GM23338 (cell line): ENCODE measurements at regions not wholly inside any gene's neighbourhood (a gene's known extent, or its start where the extent isn't known, plus 50 kb on each side); places are given as distances from the start of the nearest gene placed in this dataset.

Experiments used
- ATAC-seq: fragments of 200-7000 bp; cut with Tn5 transposase; 3 replicates; pipeline ENCODE4 v1.9.1; 2020
- DNase-seq: peaks from one replicate; pipeline ENCODE4 v3.0.0-alpha.2; 2015; ENCODE audit warnings: low spot score
- H2AFZ ChIP-seq: fragments of 200-600 bp; sonication (generic); 2 replicates; pipeline ENCODE4 v1.8.0; 2016; ENCODE audit warnings: antibody characterized with exemption, mild to moderate bottlenecking, moderate library complexity
- H3F3A ChIP-seq: fragments of 200-600 bp; sonication (generic); replicated peaks from 2 replicates; pipeline ENCODE4 v1.8.0; 2017; ENCODE audit warnings: antibody characterized with exemption, mixed run types, low read depth
- H3K27ac ChIP-seq: fragments of 200-600 bp; sonication (generic); 2 replicates; pipeline ENCODE4 v1.6.1; 2016; ENCODE audit warnings: low read depth
- H3K27me3 ChIP-seq: fragments of 200-600 bp; sonication (generic); 2 replicates; pipeline ENCODE4 v1.8.0; 2016; ENCODE audit warnings: mild to moderate bottlenecking, mixed run types, moderate library complexity; ENCODE audit not compliant: insufficient read depth
- H3K36me3 ChIP-seq: fragments of 200-600 bp; sonication (generic); 2 replicates; pipeline ENCODE4 v1.8.0; 2016; ENCODE audit warnings: mild to moderate bottlenecking; ENCODE audit not compliant: insufficient read depth
- H3K4me1 ChIP-seq: fragments of 200-600 bp; sonication (generic); 2 replicates; pipeline ENCODE4 v1.8.0; 2016; ENCODE audit warnings: mild to moderate bottlenecking, moderate library complexity; ENCODE audit not compliant: insufficient read depth
- H3K4me2 ChIP-seq: fragments of 200-600 bp; sonication (generic); 2 replicates; pipeline ENCODE4 v1.7.1; 2017; ENCODE audit warnings: mixed run types
- H3K4me3 ChIP-seq: fragments of 200-600 bp; sonication (generic); 2 replicates; pipeline ENCODE4 v1.6.1; 2016; ENCODE audit warnings: mixed run types
- H3K79me2 ChIP-seq: fragments of 200-600 bp; sonication (generic); replicated peaks from 2 replicates; pipeline ENCODE4 v1.8.0; 2017; ENCODE audit warnings: mild to moderate bottlenecking; ENCODE audit not compliant: insufficient read depth
- H3K9me2 ChIP-seq: fragments of 200-600 bp; sonication (generic); 2 replicates; pipeline ENCODE4 v1.8.0; 2017; ENCODE audit not compliant: insufficient read depth
- H4K20me1 ChIP-seq: fragments of 200-600 bp; sonication (generic); replicated peaks from 2 replicates; pipeline ENCODE4 v1.8.0; 2017; ENCODE audit warnings: mild to moderate bottlenecking; ENCODE audit not compliant: insufficient read depth
- H3K27ac Mint-ChIP-seq: 2 replicates; pipeline ENCODE4 v1.8.0; 2020; ENCODE audit warnings: inconsistent platforms, mild to moderate bottlenecking, moderate library complexity, mixed read lengths
- H3K27me3 Mint-ChIP-seq: 3 replicates; pipeline ENCODE4 v1.8.0; 2022; ENCODE audit warnings: low read depth, mild to moderate bottlenecking, moderate library complexity, mixed read lengths, inconsistent platforms; ENCODE audit not compliant: insufficient read depth, poor library complexity
- H3K36me3 Mint-ChIP-seq: 3 replicates; pipeline ENCODE4 v1.8.0; 2021; ENCODE audit warnings: low read depth, mild to moderate bottlenecking, inconsistent platforms, moderate library complexity, mixed read lengths
- H3K4me1 Mint-ChIP-seq: 3 replicates; pipeline ENCODE4 v1.8.0; 2020; ENCODE audit warnings: mild to moderate bottlenecking, inconsistent platforms, mixed read lengths
- H3K4me3 Mint-ChIP-seq: 3 replicates; pipeline ENCODE4 v1.8.0; 2021; ENCODE audit warnings: moderate library complexity, mild to moderate bottlenecking, inconsistent platforms, mixed read lengths
- H3K9me3 Mint-ChIP-seq: 3 replicates; pipeline ENCODE4 v1.8.0; 2020; ENCODE audit warnings: moderate library complexity, mild to moderate bottlenecking, inconsistent platforms, mixed read lengths
- CREB1 ChIP-seq: fragments of 250-450 bp; sonication (Bioruptor Pico); IDR thresholded peaks from 2 replicates; pipeline ENCODE4 v1.5.0; 2020; ENCODE audit warnings: low read depth, mild to moderate bottlenecking, moderate library complexity
- CTCF ChIP-seq, 2 experiments: fragments of 200-600 bp in 1 of 2; sonication (generic) in 1 of 2; conservative IDR thresholded peaks; 2 replicates each; pipeline versions ENCODE4 v1.5.1 to v1.6.1; 2016 to 2017; ENCODE audit warnings: antibody characterized with exemption in 2 of 2, low read depth in 2 of 2, mild to moderate bottlenecking in 2 of 2, moderate library complexity in 1 of 2
- EZH2 ChIP-seq: fragments of 200-600 bp; sonication (generic); IDR thresholded peaks from one replicate; pipeline ENCODE4 v1.8.0; 2017; ENCODE audit warnings: antibody characterized with exemption, mild to moderate bottlenecking, low read depth; ENCODE audit not compliant: unreplicated experiment
- EZH2phosphoT487 ChIP-seq: fragments of 200-600 bp; sonication (generic); IDR thresholded peaks from one replicate; pipeline ENCODE4 v1.8.1; 2018; ENCODE audit warnings: antibody characterized with exemption; ENCODE audit not compliant: unreplicated experiment
- JUNB ChIP-seq: IDR thresholded peaks from one replicate; pipeline ENCODE4 v1.6.1; 2016; ENCODE audit warnings: antibody characterized with exemption; ENCODE audit not compliant: unreplicated experiment
- NANOG ChIP-seq: IDR thresholded peaks from 2 replicates; pipeline ENCODE4 v1.6.1; 2016; ENCODE audit warnings: antibody characterized with exemption, borderline replicate concordance
- POLR2AphosphoS5 ChIP-seq: IDR thresholded peaks from 2 replicates; pipeline ENCODE4 v1.6.1; 2016; ENCODE audit warnings: antibody characterized with exemption, low read depth
- STAT1 ChIP-seq: IDR thresholded peaks from one replicate; pipeline ENCODE4 v1.6.1; 2016; ENCODE audit warnings: antibody characterized with exemption; ENCODE audit not compliant: unreplicated experiment
- ZNF114 ChIP-seq: fragments of 250-450 bp; sonication (Bioruptor Pico); IDR thresholded peaks from 2 replicates; pipeline ENCODE4 v1.5.0; 2020; ENCODE audit warnings: mild to moderate bottlenecking, moderate library complexity
- ZNF331 ChIP-seq: fragments of 250-450 bp; sonication (Bioruptor Pico); IDR thresholded peaks from 2 replicates; pipeline ENCODE4 v1.5.0; 2020; ENCODE audit warnings: low read depth, mild to moderate bottlenecking, moderate library complexity
- TF ChIP-seq, protein P1 (sequence below): IDR thresholded peaks from 2 replicates; pipeline ENCODE4 v1.6.1; 2016; ENCODE audit warnings: antibody characterized with exemption
- TF ChIP-seq, protein P2 (sequence below): IDR thresholded peaks from one replicate; pipeline ENCODE4 v1.6.1; 2018; ENCODE audit warnings: antibody characterized with exemption; ENCODE audit not compliant: unreplicated experiment
- TF ChIP-seq, protein P3 (sequence below): fragments of 250-450 bp; sonication (Bioruptor Pico); IDR thresholded peaks from 2 replicates; pipeline ENCODE4 v1.5.0; 2020; ENCODE audit warnings: mild to moderate bottlenecking, moderate library complexity

DNA sequence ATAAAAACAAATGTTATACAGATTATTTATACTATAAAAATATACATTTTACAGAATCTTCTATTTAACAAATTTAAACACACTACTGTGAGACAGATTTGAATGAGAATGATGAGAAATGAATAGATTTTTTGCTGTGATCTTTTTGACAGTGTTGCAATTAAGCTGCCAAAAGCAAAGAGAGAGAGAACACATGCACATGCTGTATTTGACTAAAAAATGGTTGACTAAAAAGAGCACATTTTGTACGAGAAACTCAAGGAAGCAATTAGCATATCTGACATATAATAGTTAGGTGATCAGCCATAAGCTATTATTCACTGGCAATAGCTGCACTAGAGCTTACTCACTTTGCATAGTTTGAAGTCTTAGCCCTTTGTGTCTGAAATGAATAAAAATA lies 115.8 kb downstream of the SYT10 start:
- Histone ChIP-seq H2AFZ (no peak overlapping the region), H3F3A (no peaks in the 10 kb centered on the region), H3K4me1 (no peaks in the 10 kb centered on the region), H3K36me3 (no peaks in the 10 kb centered on the region), H3K4me2 (no peak overlapping the region), H3K27ac (no peak overlapping the region), H3K4me3 (no peak overlapping the region), H3K9me2 (peaks cover 6% of the 10 kb centered on the region; the same call in 1 of the 2 replicates), H3K27me3 (no peaks in the 10 kb centered on the region), H3K79me2 (no peaks in the 10 kb centered on the region), H4K20me1 (no peaks in the 10 kb centered on the region)
- H3K4me3 Mint-ChIP-seq, result no peak overlapping the region
- H3K27ac Mint-ChIP-seq, result no peak overlapping the region
- TF ChIP-seq, protein P1, sequence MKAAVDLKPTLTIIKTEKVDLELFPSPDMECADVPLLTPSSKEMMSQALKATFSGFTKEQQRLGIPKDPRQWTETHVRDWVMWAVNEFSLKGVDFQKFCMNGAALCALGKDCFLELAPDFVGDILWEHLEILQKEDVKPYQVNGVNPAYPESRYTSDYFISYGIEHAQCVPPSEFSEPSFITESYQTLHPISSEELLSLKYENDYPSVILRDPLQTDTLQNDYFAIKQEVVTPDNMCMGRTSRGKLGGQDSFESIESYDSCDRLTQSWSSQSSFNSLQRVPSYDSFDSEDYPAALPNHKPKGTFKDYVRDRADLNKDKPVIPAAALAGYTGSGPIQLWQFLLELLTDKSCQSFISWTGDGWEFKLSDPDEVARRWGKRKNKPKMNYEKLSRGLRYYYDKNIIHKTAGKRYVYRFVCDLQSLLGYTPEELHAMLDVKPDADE, result no peak
- TF ChIP-seq CREB1 (no peak), EZH2phosphoT487 (no peak), CTCF (conservative IDR thresholded peaks at IDR 0.05; ENCODE audit: low read depth in 2 of 2) (no peak), JUNB (no peak), NANOG (no peak), STAT1 (no peak), EZH2 (no peak), POLR2AphosphoS5 (no peak), ZNF331 (no peak), ZNF114 (CRISPR knock-in tag) (no peak)
- TF ChIP-seq, protein P2, sequence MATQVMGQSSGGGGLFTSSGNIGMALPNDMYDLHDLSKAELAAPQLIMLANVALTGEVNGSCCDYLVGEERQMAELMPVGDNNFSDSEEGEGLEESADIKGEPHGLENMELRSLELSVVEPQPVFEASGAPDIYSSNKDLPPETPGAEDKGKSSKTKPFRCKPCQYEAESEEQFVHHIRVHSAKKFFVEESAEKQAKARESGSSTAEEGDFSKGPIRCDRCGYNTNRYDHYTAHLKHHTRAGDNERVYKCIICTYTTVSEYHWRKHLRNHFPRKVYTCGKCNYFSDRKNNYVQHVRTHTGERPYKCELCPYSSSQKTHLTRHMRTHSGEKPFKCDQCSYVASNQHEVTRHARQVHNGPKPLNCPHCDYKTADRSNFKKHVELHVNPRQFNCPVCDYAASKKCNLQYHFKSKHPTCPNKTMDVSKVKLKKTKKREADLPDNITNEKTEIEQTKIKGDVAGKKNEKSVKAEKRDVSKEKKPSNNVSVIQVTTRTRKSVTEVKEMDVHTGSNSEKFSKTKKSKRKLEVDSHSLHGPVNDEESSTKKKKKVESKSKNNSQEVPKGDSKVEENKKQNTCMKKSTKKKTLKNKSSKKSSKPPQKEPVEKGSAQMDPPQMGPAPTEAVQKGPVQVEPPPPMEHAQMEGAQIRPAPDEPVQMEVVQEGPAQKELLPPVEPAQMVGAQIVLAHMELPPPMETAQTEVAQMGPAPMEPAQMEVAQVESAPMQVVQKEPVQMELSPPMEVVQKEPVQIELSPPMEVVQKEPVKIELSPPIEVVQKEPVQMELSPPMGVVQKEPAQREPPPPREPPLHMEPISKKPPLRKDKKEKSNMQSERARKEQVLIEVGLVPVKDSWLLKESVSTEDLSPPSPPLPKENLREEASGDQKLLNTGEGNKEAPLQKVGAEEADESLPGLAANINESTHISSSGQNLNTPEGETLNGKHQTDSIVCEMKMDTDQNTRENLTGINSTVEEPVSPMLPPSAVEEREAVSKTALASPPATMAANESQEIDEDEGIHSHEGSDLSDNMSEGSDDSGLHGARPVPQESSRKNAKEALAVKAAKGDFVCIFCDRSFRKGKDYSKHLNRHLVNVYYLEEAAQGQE, result no peak
- TF ChIP-seq, protein P3, sequence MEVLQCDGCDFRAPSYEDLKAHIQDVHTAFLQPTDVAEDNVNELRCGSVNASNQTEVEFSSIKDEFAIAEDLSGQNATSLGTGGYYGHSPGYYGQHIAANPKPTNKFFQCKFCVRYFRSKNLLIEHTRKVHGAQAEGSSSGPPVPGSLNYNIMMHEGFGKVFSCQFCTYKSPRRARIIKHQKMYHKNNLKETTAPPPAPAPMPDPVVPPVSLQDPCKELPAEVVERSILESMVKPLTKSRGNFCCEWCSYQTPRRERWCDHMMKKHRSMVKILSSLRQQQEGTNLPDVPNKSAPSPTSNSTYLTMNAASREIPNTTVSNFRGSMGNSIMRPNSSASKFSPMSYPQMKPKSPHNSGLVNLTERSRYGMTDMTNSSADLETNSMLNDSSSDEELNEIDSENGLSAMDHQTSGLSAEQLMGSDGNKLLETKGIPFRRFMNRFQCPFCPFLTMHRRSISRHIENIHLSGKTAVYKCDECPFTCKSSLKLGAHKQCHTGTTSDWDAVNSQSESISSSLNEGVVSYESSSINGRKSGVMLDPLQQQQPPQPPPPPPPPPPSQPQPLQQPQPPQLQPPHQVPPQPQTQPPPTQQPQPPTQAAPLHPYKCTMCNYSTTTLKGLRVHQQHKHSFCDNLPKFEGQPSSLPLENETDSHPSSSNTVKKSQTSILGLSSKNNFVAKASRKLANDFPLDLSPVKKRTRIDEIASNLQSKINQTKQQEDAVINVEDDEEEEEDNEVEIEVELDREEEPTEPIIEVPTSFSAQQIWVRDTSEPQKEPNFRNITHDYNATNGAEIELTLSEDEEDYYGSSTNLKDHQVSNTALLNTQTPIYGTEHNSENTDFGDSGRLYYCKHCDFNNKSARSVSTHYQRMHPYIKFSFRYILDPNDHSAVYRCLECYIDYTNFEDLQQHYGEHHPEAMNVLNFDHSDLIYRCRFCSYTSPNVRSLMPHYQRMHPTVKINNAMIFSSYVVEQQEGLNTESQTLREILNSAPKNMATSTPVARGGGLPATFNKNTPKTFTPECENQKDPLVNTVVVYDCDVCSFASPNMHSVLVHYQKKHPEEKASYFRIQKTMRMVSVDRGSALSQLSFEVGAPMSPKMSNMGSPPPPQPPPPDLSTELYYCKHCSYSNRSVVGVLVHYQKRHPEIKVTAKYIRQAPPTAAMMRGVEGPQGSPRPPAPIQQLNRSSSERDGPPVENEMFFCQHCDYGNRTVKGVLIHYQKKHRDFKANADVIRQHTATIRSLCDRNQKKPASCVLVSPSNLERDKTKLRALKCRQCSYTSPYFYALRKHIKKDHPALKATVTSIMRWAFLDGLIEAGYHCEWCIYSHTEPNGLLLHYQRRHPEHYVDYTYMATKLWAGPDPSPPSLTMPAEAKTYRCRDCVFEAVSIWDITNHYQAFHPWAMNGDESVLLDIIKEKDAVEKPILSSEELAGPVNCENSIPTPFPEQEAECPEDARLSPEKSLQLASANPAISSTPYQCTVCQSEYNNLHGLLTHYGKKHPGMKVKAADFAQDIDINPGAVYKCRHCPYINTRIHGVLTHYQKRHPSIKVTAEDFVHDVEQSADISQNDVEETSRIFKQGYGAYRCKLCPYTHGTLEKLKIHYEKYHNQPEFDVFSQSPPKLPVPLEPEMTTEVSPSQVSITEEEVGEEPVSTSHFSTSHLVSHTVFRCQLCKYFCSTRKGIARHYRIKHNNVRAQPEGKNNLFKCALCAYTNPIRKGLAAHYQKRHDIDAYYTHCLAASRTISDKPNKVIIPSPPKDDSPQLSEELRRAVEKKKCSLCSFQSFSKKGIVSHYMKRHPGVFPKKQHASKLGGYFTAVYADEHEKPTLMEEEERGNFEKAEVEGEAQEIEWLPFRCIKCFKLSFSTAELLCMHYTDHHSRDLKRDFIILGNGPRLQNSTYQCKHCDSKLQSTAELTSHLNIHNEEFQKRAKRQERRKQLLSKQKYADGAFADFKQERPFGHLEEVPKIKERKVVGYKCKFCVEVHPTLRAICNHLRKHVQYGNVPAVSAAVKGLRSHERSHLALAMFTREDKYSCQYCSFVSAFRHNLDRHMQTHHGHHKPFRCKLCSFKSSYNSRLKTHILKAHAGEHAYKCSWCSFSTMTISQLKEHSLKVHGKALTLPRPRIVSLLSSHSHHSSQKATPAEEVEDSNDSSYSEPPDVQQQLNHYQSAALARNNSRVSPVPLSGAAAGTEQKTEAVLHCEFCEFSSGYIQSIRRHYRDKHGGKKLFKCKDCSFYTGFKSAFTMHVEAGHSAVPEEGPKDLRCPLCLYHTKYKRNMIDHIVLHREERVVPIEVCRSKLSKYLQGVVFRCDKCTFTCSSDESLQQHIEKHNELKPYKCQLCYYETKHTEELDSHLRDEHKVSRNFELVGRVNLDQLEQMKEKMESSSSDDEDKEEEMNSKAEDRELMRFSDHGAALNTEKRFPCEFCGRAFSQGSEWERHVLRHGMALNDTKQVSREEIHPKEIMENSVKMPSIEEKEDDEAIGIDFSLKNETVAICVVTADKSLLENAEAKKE (CRISPR knock-in tag), result no peak
- ATAC-seq (no peak), DNase-seq (no peak)
- no peaks in the 10 kb centered on the region for H3K9me3 Mint-ChIP-seq
- H3K36me3 Mint-ChIP-seq, result no peaks in the 10 kb centered on the region
- no peaks in the 10 kb centered on the region for H3K4me1 Mint-ChIP-seq
- no peaks in the 10 kb centered on the region for H3K27me3 Mint-ChIP-seq
